ENCODE measurements at regions not wholly inside any gene's neighbourhood (a gene's known extent, or its start where the extent isn't known, plus 50 kb on each side); places are given as distances from the start of the nearest gene placed in this dataset.

- H3K4me3 ChIP-seq, result no peak overlapping the region
- no peaks in the 10 kb centered on the region for H3K36me3 ChIP-seq
- DNase-seq, result no peak
- H3K9me3 ChIP-seq, result no peaks in the 10 kb centered on the region
- H3K27me3 ChIP-seq, result no peaks in the 10 kb centered on the region
These were observed 57.9 kb upstream of the SYPL1 start for GRCh38 chr7:106169821-106170610.

- DNase-seq, result no peak
- Histone ChIP-seq H3K9me3 (no peaks in the 10 kb centered on the region), H3K27me3 (no peaks in the 10 kb centered on the region)
These were observed 55.5 kb upstream of the SYPL1 start for GRCh38 chr7:106167439-106168136.

GRCh38 chr7:106166651-106167342, 54.7 kb upstream of the SYPL1 start:
- DNase-seq, result no peak
- Histone ChIP-seq H3K4me3 (no peak overlapping the region), H3K36me3 (no peaks in the 10 kb centered on the region)

More at GRCh38 chr7:106167439-106168136, 55.5 kb upstream of the SYPL1 start:
- H3K4me3 ChIP-seq, result no peak overlapping the region
- no peaks in the 10 kb centered on the region for H3K36me3 ChIP-seq

GRCh38 chr7:106165337-106165736, 53.2 kb upstream of the SYPL1 start:
- no peaks in the 10 kb centered on the region for H3K36me3 ChIP-seq
- no peaks in the 10 kb centered on the region for H3K27me3 ChIP-seq
- H3K9me3 ChIP-seq, result no peaks in the 10 kb centered on the region
- no peak for DNase-seq
- no peak overlapping the region for H3K4me3 ChIP-seq

More at GRCh38 chr7:106166651-106167342, 54.7 kb upstream of the SYPL1 start:
- no peaks in the 10 kb centered on the region for H3K9me3 ChIP-seq
- H3K27me3 ChIP-seq, result no peaks in the 10 kb centered on the region

- no peak overlapping the region for H3K4me3 ChIP-seq
- no peaks in the 10 kb centered on the region for H3K36me3 ChIP-seq
- DNase-seq, result no peak
- no peaks in the 10 kb centered on the region for H3K27me3 ChIP-seq
- no peaks in the 10 kb centered on the region for H3K9me3 ChIP-seq
These were observed 51.1 kb upstream of the SYPL1 start for GRCh38 chr7:106163257-106163656.
